CD8-positive, alpha-beta memory T cell (primary cell): ENCODE measurements at regions not wholly inside any gene's neighbourhood (a gene's known extent, or its start where the extent isn't known, plus 50 kb on each side); places are given as distances from the start of the nearest gene placed in this dataset.
"Not testable (repeated sequence)": the region's sequence is repeated elsewhere in the genome, so short reads cannot be mapped to it uniquely, and the experiment has no call there.

ENCODE experiments used
- CTCF ChIA-PET: fragments of 350-600 bp; sonication (Branson Sonifier 250); formaldehyde crosslinking; loops from one replicate; lab custom pipeline; 2021; ENCODE audit warnings: antibody characterized with exemption; lab: Charles Lee
- POLR2A ChIA-PET: fragments of 350-600 bp; sonication (Branson Sonifier 250); formaldehyde crosslinking; loops from one replicate; lab custom pipeline; 2021; ENCODE audit warnings: antibody characterized with exemption; lab: Charles Lee
- DNase-seq, 5 donors: peaks; one replicate each; pipeline versions ENCODE4 v3.0.0 to v3.0.0-alpha.2; 2020 to 2022; ENCODE audit warnings: mixed read lengths in 1 of 5
- H3K27ac ChIP-seq: one replicate; pipeline ENCODE4 v1.7.0; 2013; ENCODE audit warnings: low read depth, mild to moderate bottlenecking, low read length, moderate library complexity
- H3K27me3 ChIP-seq: 2 replicates; pipeline ENCODE4 v1.7.0; 2013; ENCODE audit warnings: low read length, mild to moderate bottlenecking; ENCODE audit not compliant: insufficient read depth, poor library complexity, severe bottlenecking
- H3K36me3 ChIP-seq: 2 replicates; pipeline ENCODE4 v1.7.0; 2013; ENCODE audit warnings: mild to moderate bottlenecking, low read length, moderate library complexity; ENCODE audit not compliant: insufficient read depth
- H3K4me1 ChIP-seq: 2 replicates; pipeline ENCODE4 v1.7.0; 2013; ENCODE audit warnings: mild to moderate bottlenecking, low read length, moderate library complexity; ENCODE audit not compliant: insufficient read depth
- H3K4me3 ChIP-seq: 2 replicates; pipeline ENCODE4 v1.7.0; 2013; ENCODE audit warnings: mild to moderate bottlenecking, low read length
- H3K9me3 ChIP-seq: 2 replicates; pipeline ENCODE4 v1.7.0; 2013; ENCODE audit warnings: mild to moderate bottlenecking, low read length
- H3K27ac Mint-ChIP-seq, 8 donors: one replicate each; pipeline ENCODE4 v1.8.0; 2020 to 2021; ENCODE audit warnings: mixed read lengths in 8 of 8, mild to moderate bottlenecking in 6 of 8, inconsistent platforms in 3 of 8, moderate library complexity in 3 of 8
- H3K27me3 Mint-ChIP-seq, 2 donors: one replicate each; pipeline ENCODE4 v1.8.0; 2020 to 2021; ENCODE audit warnings: mixed read lengths in 2 of 2, mild to moderate bottlenecking in 1 of 2, moderate library complexity in 1 of 2
- H3K36me3 Mint-ChIP-seq, 3 donors: one replicate each; pipeline ENCODE4 v1.8.0; 2020 to 2021; ENCODE audit warnings: mixed read lengths in 3 of 3, inconsistent platforms in 1 of 3, mild to moderate bottlenecking in 1 of 3
- H3K4me1 Mint-ChIP-seq, 3 donors: one replicate each; pipeline ENCODE4 v1.8.0; 2020 to 2021; ENCODE audit warnings: mixed read lengths in 3 of 3, inconsistent platforms in 1 of 3, mild to moderate bottlenecking in 1 of 3
- H3K4me3 Mint-ChIP-seq, 7 donors: one replicate each; pipeline ENCODE4 v1.8.0; 2020 to 2021; ENCODE audit warnings: mixed read lengths in 7 of 7, mild to moderate bottlenecking in 6 of 7, moderate library complexity in 4 of 7, inconsistent platforms in 2 of 7
- H3K9me3 Mint-ChIP-seq, 5 donors: one replicate each; pipeline ENCODE4 v1.8.0; 2020 to 2022; ENCODE audit warnings: mixed read lengths in 5 of 5, mild to moderate bottlenecking in 3 of 5, moderate library complexity in 2 of 5, inconsistent platforms in 1 of 5

DNA sequence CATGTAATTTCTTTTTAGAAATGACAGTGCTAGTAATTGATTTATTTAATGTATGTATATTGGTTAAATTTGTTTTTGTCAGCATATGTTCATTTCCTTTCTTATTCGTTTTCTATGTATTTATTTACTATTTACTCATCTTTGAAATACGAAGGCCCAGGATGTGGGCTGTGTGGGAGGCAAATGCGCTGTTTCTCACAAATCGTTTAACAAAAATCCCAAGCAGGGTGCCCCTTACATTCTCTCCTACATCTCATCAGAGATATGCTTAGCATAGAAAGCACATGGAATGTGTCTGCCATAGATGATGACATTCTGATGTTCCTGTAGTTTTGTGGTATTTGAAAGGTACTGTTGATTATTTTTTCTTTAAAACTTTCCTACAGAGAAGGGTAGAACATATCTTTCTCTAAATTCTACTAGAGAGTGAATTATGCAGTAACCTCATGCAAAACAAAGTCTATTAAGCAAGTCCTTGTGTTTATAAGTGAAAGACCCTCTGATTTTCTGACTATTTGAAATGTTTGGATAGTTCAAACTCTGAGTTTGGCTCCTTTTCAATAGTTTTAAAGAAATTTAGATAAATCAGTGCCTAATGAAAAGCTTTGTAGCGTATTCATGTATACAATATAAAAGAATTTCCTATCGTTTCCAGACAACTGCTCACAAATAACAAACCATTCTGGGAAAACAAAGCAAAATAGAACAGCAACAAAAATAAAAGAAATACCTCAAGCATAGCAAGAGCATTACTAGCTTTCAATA, 111.1 kb upstream of the VGLL3 start:
- Histone ChIP-seq H3K36me3 (no peaks in the 10 kb centered on the region), H3K27me3 (no peaks in the 10 kb centered on the region), H3K9me3 (no peaks in the 10 kb centered on the region), H3K4me1 (no peaks in the 10 kb centered on the region), H3K27ac (no peak overlapping the region), H3K4me3 (no peak overlapping the region)
- Mint-ChIP-seq H3K27ac (no peak overlapping the region), H3K27me3 (no peaks in the 10 kb centered on the region), H3K4me1 (no peaks in the 10 kb centered on the region), H3K36me3 (no peaks in the 10 kb centered on the region), H3K9me3 (peaks cover 0 to 2% (median 0%) of the 10 kb centered on the region in 5 donors), H3K4me3 (no peak overlapping the region)
- no peak for DNase-seq
- ChIA-PET POLR2A (no interaction called here), CTCF (no interaction called here)

DNA sequence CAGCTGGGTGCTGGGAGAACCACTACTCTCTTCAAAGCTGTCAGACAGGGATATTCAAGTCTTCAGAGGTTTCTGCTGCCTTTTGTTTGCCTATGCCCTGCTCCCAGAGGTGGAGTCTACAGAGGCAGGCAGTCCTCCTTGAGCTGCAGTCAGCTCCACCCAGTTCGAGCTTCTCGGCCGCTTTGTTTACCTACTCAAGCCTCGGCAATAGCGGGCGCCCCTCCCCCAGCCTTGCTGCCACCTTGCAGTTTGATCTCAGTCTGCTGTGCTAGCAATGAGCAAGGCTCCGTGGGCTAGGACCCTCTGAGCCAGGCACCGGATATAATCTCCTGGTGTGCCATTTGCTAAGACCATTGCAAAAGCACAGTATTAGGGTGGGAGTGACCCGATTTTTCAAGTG, 106.8 kb upstream of the VGLL3 start:
- H3K4me3 Mint-ChIP-seq, CTCF ChIA-PET, H3K27ac Mint-ChIP-seq, H3K9me3 Mint-ChIP-seq, DNase-seq, H3K4me1 Mint-ChIP-seq, H3K27me3 ChIP-seq, H3K27ac ChIP-seq, H3K9me3 ChIP-seq, H3K36me3 Mint-ChIP-seq, POLR2A ChIA-PET, H3K36me3 ChIP-seq, H3K4me3 ChIP-seq, H3K27me3 Mint-ChIP-seq, H3K4me1 ChIP-seq: not testable (repeated sequence)

DNA sequence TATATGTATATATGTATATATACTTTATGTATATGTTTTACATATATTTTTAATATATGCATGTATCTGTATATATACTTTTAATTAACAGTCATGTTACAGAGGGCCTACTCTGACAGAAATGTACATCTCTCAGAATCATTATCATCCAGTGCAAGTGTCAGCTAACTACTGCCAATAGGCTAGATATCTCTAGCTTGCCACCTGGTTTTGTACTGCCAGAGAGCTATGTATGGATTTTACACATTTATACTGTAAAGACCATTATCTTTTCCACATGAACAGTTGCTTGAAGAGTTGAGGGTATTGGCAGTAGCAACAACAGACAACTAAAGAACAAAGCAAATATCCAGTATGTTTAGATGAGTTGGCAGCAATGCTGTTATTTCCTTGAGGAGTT, 99.7 kb upstream of the VGLL3 start:
- CTCF ChIA-PET, result no interaction called here
- peaks cover 0 to 5% (median 2%) of the 10 kb centered on the region in 5 donors for H3K9me3 Mint-ChIP-seq
- H3K36me3 ChIP-seq, result no peaks in the 10 kb centered on the region
- no peak overlapping the region for H3K4me3 ChIP-seq
- H3K4me1 Mint-ChIP-seq, result peaks cover 2 to 11% (median 9%) of the 10 kb centered on the region in 3 donors
- H3K27me3 Mint-ChIP-seq, result peaks cover 0 to 6% of the 10 kb centered on the region in 2 donors
- H3K4me3 Mint-ChIP-seq, result no peak overlapping the region
- no peaks in the 10 kb centered on the region for H3K36me3 Mint-ChIP-seq
- POLR2A ChIA-PET, result no interaction called here
- no peak for DNase-seq
- no peaks in the 10 kb centered on the region for H3K4me1 ChIP-seq
- H3K27me3 ChIP-seq, result no peaks in the 10 kb centered on the region
- no peak overlapping the region for H3K27ac Mint-ChIP-seq
- no peaks in the 10 kb centered on the region for H3K9me3 ChIP-seq
- H3K27ac ChIP-seq, result no peak overlapping the region

DNA sequence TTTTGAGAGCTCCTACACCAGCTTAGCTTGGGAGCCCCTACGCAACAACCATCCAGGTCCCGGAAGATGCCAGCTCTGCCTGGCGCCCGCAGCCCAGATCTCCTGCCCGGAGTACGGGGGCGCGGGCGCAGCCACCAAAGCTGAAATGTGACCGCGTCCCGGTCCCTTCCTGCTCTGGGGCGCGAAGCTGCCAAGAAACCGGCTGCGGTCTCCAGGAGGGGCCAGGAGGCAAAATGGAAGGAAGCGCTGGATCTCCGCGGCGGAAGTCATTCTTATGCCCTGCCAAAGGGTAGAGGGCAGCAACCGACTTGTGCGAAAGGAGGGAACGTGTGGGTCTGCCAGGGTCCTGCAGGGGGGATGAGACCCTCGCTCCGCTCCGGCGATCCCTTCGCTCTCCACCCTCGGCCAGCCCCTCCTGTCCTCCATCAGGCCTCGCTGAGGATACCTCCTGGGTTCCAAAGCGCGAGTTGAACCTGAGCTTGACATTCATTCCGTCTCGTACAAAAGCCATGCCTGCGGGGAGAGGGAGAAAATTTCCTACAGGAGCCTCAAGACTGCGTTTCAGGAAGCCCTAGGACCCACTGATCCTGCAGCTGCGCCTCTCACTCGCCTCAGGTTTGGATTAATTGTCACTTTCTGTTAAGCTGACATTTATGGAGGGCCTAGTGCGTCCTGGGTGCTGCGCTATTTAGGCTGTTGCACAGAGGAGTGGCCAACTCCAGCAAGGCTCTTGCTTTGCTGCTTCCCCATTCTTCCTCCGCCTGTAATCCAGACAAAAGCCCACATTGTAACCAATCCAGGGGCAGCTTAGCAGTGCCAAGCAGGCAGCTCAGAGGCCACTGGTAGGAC, 98.3 kb upstream of the VGLL3 start:
- Mint-ChIP-seq H3K9me3 (peaks cover 0 to 2% (median 0%) of the 10 kb centered on the region in 5 donors), H3K4me3 (peak overlapping the region in 5 of 7 donors; percentile 8 to 57 (median 44)), H3K4me1 (peaks cover 2 to 11% (median 9%) of the 10 kb centered on the region in 3 donors), H3K36me3 (no peaks in the 10 kb centered on the region), H3K27me3 (peaks cover 0 to 6% of the 10 kb centered on the region in 2 donors), H3K27ac (no peak overlapping the region)
- Histone ChIP-seq H3K4me3 (peak overlapping the region; percentile 19), H3K9me3 (no peaks in the 10 kb centered on the region), H3K36me3 (no peaks in the 10 kb centered on the region), H3K27me3 (no peaks in the 10 kb centered on the region), H3K27ac (no peak overlapping the region), H3K4me1 (no peaks in the 10 kb centered on the region)
- POLR2A ChIA-PET, result no interaction called here
- peak in 1 of 5 donors; percentile 36 for DNase-seq
- CTCF ChIA-PET, result no interaction called here

DNA sequence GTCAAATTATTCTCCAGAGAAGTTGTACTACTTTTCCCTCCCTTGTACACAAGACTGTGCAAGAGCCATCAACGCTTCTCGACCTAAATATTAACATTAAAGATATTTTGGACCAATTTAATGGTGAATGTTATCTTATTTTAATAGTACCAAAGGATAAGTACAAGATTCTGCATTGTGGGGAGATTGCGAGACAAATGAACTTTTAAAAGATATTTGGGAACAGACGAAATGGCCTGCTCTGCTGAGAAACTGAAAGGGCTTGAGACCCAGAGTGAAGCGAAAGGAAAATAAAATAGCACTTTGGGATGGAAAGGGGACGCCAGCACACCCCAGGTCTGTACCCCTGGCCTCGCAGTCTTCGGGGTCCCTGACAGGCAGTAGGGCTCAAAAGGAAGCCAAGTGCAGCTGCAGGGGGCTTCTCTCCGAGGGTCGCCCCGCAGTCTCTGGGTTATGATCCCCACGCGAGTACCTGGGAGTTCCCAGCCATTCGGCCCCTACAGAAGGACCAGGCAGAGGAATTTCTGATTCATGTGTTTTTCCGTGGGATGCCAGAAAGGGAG, 97.6 kb upstream of the VGLL3 start:
- Mint-ChIP-seq H3K27ac (no peak overlapping the region), H3K9me3 (peaks cover 0 to 2% (median 0%) of the 10 kb centered on the region in 5 donors), H3K4me3 (no peak overlapping the region), H3K36me3 (no peaks in the 10 kb centered on the region), H3K4me1 (peaks cover 2 to 11% (median 9%) of the 10 kb centered on the region in 3 donors), H3K27me3 (peaks cover 0 to 6% of the 10 kb centered on the region in 2 donors)
- ChIA-PET CTCF (no interaction called here), POLR2A (no interaction called here)
- no peaks in the 10 kb centered on the region for H3K36me3 ChIP-seq
- H3K27ac ChIP-seq, result no peak overlapping the region
- H3K9me3 ChIP-seq, result no peaks in the 10 kb centered on the region
- DNase-seq, result no peak
- no peak overlapping the region for H3K4me3 ChIP-seq
- no peaks in the 10 kb centered on the region for H3K4me1 ChIP-seq
- no peaks in the 10 kb centered on the region for H3K27me3 ChIP-seq

DNA sequence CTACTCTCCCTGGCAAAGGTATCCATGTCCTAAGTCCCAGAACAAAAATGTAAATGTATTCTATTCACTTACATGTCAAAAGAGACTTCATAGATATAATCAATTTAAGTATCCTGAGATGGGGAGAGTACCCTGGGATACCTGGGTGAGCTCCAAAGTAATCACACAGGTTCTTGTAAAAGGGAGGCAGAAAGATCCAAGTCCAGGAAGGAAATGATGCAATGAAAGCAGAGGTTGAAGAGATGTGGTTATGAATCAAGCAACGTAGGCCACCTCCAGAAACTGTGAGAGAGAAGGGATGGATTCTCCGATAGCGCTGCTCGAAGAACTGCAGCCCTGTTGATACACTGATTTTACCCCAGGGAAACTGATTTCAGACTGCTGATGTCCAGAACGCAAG, 93.9 kb upstream of the VGLL3 start:
- H3K27me3 ChIP-seq, result no peaks in the 10 kb centered on the region
- ChIA-PET CTCF (no interaction called here), POLR2A (no interaction called here)
- peaks cover 0 to 4% of the 10 kb centered on the region in 2 donors for H3K27me3 Mint-ChIP-seq
- H3K9me3 ChIP-seq, result no peaks in the 10 kb centered on the region
- H3K9me3 Mint-ChIP-seq, result peaks cover 0 to 3% (median 0%) of the 10 kb centered on the region in 5 donors
- H3K27ac ChIP-seq, result no peak overlapping the region
- no peak for DNase-seq
- H3K4me3 ChIP-seq, result no peak overlapping the region
- H3K4me1 ChIP-seq, result no peaks in the 10 kb centered on the region
- no peaks in the 10 kb centered on the region for H3K36me3 ChIP-seq
- peak overlapping the region in 1 of 8 donors; percentile 10 for H3K27ac Mint-ChIP-seq
- H3K36me3 Mint-ChIP-seq, result no peaks in the 10 kb centered on the region
- peaks cover 2 to 9% (median 8%) of the 10 kb centered on the region in 3 donors for H3K4me1 Mint-ChIP-seq
- no peak overlapping the region for H3K4me3 Mint-ChIP-seq

DNA sequence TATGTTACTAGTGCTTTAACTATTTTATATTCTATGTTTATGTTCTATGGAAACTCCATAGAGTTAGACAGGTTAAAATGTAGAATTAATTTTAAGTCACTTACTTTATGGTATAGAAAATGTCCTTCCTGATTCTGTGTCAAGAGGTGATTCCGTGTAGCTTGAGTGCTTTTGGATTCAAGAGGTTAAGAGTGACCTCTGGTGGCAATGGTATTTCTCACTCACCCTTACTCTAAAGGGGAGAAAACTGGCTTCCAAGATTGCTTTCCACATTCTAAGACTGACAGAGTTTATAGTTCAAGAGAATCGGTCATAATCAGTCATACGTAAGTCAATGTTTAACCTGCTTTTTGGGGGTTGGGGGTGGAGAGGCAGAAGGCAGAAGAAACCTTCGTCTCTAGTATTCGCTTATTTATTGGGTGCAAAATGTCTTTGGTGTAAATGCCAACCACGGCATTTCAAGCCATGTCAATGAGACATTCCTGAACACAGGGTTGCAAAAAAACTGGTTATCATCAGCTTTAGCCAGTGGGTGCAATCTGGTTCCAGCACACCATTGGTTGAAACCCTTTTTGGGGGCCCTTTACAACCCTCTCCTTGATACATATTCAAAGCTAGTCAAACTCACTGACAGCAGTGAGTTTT, 92.0 kb upstream of the VGLL3 start:
- Histone ChIP-seq H3K4me1 (no peaks in the 10 kb centered on the region), H3K27me3 (no peaks in the 10 kb centered on the region), H3K9me3 (no peaks in the 10 kb centered on the region), H3K27ac (no peak overlapping the region), H3K4me3 (no peak overlapping the region), H3K36me3 (no peaks in the 10 kb centered on the region)
- no peaks in the 10 kb centered on the region for H3K4me1 Mint-ChIP-seq
- H3K27ac Mint-ChIP-seq, result no peak overlapping the region
- POLR2A ChIA-PET, result no interaction called here
- H3K4me3 Mint-ChIP-seq, result no peak overlapping the region
- CTCF ChIA-PET, result no interaction called here
- no peak for DNase-seq
- no peaks in the 10 kb centered on the region for H3K36me3 Mint-ChIP-seq
- peaks cover 0 to 3% (median 0%) of the 10 kb centered on the region in 5 donors for H3K9me3 Mint-ChIP-seq
- no peaks in the 10 kb centered on the region for H3K27me3 Mint-ChIP-seq
